HCT116 (cell line): ENCODE measurements at regions not wholly inside any gene's neighbourhood (a gene's known extent, or its start where the extent isn't known, plus 50 kb on each side); places are given as distances from the start of the nearest gene placed in this dataset.

Experiments
- ATF3 ChIP-seq: IDR thresholded peaks from 2 replicates; pipeline ENCODE4 v1.6.1; 2012
- CTCF ChIP-seq, 3 experiments: fragments of 200-600 bp in 1 of 3; sonication (generic) in 1 of 3; IDR thresholded peaks in 2 of 3; conservative IDR thresholded peaks in 1 of 3; 2 replicates each; pipeline ENCODE4 v1.5.1; 2012 to 2017; ENCODE audit warnings: low read depth in 2 of 3, low read length in 2 of 3, antibody characterized with exemption in 1 of 3, borderline replicate concordance in 1 of 3, control low read depth in 1 of 3, mild to moderate bottlenecking in 1 of 3, mixed read lengths in 1 of 3, mixed run types in 1 of 3, moderate library complexity in 1 of 3; ENCODE audit not compliant: insufficient read depth in 1 of 3
- EGR1 ChIP-seq: IDR thresholded peaks from 2 replicates; pipeline ENCODE4 v1.6.1; 2012; ENCODE audit warnings: low read depth
- EZH2 ChIP-seq: fragments of 200-600 bp; sonication (generic); IDR thresholded peaks from 2 replicates; pipeline ENCODE4 v1.6.1; 2017; ENCODE audit warnings: antibody characterized with exemption, mixed run types
- POLR2A ChIP-seq: IDR thresholded peaks from 2 replicates; pipeline ENCODE4 v1.7.0; 2011; ENCODE audit warnings: borderline replicate concordance; ENCODE audit not compliant: insufficient read depth, insufficient read length; ENCODE audit errors: extremely low read depth
- RAD21 ChIP-seq: IDR thresholded peaks from 2 replicates; pipeline ENCODE4 v1.6.1; 2012; ENCODE audit warnings: low read depth, mild to moderate bottlenecking
- SIN3A ChIP-seq: IDR thresholded peaks from 2 replicates; pipeline ENCODE4 v1.6.1; 2012; ENCODE audit warnings: low read depth
- TCF7L2 ChIP-seq: IDR thresholded peaks from 2 replicates; pipeline ENCODE4 v1.7.0; 2011; ENCODE audit warnings: borderline replicate concordance, inconsistent platforms; ENCODE audit not compliant: insufficient read depth, insufficient read length; ENCODE audit errors: extremely low read depth

GRCh38 chr4:116877069-116877468, 208.3 kb downstream of the TRAM1L1 start:
- TF ChIP-seq ATF3 (no peak), POLR2A (no peak), CTCF (IDR thresholded peaks at IDR 0.05 in 2 of 3, conservative IDR thresholded peaks at IDR 0.05 in 1 of 3; ENCODE audit: borderline replicate concordance in 1 of 3, insufficient read depth in 1 of 3, low read depth in 2 of 3, low read length in 2 of 3) (no peak), EZH2 (no peak), SIN3A (no peak), TCF7L2 (no peak), RAD21 (no peak), EGR1 (no peak)
